ENCODE measurements at regions not wholly inside any gene's neighbourhood (a gene's known extent, or its start where the extent isn't known, plus 50 kb on each side); places are given as distances from the start of the nearest gene placed in this dataset.

DNA sequence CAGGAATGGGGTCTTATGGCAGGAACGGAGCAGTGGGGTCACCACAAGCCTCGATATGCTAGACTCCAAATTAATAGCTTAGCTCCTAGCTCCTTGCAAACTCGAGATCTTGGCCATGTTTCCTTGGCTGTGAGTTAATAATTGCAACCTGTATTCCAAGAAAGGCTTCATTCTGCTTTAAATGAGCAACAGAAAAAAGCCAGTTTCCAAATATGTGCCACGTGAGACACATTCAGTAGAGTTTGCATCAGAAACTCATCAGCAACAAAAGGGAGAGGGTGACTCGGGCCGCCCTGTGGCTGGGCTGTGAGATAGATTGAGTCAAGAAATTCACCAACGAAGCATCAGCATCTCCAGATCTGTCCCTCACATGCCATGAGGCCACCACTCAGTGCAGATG lies 112.0 kb downstream of the NPTX2 start:
- Histone ChIP-seq H2AK5ac (ENCODE audit: insufficient read length, low read length) (no peak overlapping the region), H3K9ac (ENCODE audit: extremely low read depth, insufficient read length, low read length) (no peak overlapping the region), H3K9me3 (ENCODE audit: control insufficient read depth, low read depth, low read length) (no peaks in the 10 kb centered on the region), H4K91ac (ENCODE audit: insufficient read length, low read depth, low read length) (no peak overlapping the region), H4K20me1 (ENCODE audit: control insufficient read depth, insufficient read depth, insufficient read length) (no peaks in the 10 kb centered on the region), H3K27me3 (ENCODE audit: insufficient read depth, low read length) (no peaks in the 10 kb centered on the region), H2BK15ac (ENCODE audit: low read depth, low read length) (no peak overlapping the region), H4K8ac (replicated peaks; ENCODE audit: insufficient read length, low read depth, low read length) (no peak overlapping the region), H2BK5ac (ENCODE audit: insufficient read length, low read length) (no peak overlapping the region), H3T11ph (ENCODE audit: low read length) (no peak overlapping the region), H3K56ac (ENCODE audit: insufficient read length, low read depth, low read length) (no peak overlapping the region), H3K27ac (ENCODE audit: insufficient read length, low read depth, low read length) (no peak overlapping the region), H3K23me2 (ENCODE audit: insufficient read length, low read depth, low read length, poor library complexity, severe bottlenecking) (no peaks in the 10 kb centered on the region), H3K14ac (ENCODE audit: insufficient read depth, low read length) (no peak overlapping the region), H3K79me1 (ENCODE audit: insufficient read depth, low read depth, low read length, poor library complexity, severe bottlenecking) (no peaks in the 10 kb centered on the region), H3K4me2 (ENCODE audit: insufficient read depth, insufficient read length, low read length) (no peak overlapping the region), H3K79me2 (ENCODE audit: insufficient read depth, low read length) (no peaks in the 10 kb centered on the region), H2BK20ac (ENCODE audit: low read depth, low read length, poor library complexity, severe bottlenecking) (no peak overlapping the region), H3K4ac (ENCODE audit: low read depth, low read length) (no peak overlapping the region), H3K23ac (ENCODE audit: insufficient read length, low read depth, low read length) (no peak overlapping the region), H2AFZ (ENCODE audit: low read length) (no peak overlapping the region), H3K4me1 (ENCODE audit: insufficient read depth, low read length) (peaks cover 3% of the 10 kb centered on the region; the same call in 1 of the 2 replicates), H3K18ac (ENCODE audit: insufficient read length, low read depth, low read length) (no peak overlapping the region), H2BK120ac (ENCODE audit: low read depth, low read length, poor library complexity, severe bottlenecking) (no peak overlapping the region), H2BK12ac (ENCODE audit: insufficient read length, low read depth, low read length) (no peak overlapping the region), H4K5ac (ENCODE audit: insufficient read length, low read depth, low read length) (no peak overlapping the region)
- H3K9me3 Mint-ChIP-seq, result peaks cover 4 to 7% of the 10 kb centered on the region in 2 experiments; a peak in 4 of 5 replicates
- H3K4me1 Mint-ChIP-seq, result peaks cover 27 to 35% of the 10 kb centered on the region in 2 experiments
- H3K4me3 Mint-ChIP-seq, result no peak overlapping the region
- DNase-seq, result no peak
- no peaks in the 10 kb centered on the region; the same call in 1 of the 2 replicates for H3K27me3 Mint-ChIP-seq (ENCODE audit: low read depth)
- WGBS (ENCODE audit: extremely low coverage, insufficient read length, low lambda C conversion rate), result no CpG with 5 or more reads among the region's 7 CpGs
- peak overlapping the region in 1 of 3 experiments; percentile 39; a peak in 1 of 7 replicates for H3K27ac Mint-ChIP-seq
- TF ChIP-seq, protein P1, sequence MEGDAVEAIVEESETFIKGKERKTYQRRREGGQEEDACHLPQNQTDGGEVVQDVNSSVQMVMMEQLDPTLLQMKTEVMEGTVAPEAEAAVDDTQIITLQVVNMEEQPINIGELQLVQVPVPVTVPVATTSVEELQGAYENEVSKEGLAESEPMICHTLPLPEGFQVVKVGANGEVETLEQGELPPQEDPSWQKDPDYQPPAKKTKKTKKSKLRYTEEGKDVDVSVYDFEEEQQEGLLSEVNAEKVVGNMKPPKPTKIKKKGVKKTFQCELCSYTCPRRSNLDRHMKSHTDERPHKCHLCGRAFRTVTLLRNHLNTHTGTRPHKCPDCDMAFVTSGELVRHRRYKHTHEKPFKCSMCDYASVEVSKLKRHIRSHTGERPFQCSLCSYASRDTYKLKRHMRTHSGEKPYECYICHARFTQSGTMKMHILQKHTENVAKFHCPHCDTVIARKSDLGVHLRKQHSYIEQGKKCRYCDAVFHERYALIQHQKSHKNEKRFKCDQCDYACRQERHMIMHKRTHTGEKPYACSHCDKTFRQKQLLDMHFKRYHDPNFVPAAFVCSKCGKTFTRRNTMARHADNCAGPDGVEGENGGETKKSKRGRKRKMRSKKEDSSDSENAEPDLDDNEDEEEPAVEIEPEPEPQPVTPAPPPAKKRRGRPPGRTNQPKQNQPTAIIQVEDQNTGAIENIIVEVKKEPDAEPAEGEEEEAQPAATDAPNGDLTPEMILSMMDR (conservative IDR thresholded peaks at IDR 0.05), result no peak
- H3K36me3 Mint-ChIP-seq (ENCODE audit: insufficient read depth in 1 of 3, low read depth in 3 of 3), result peaks cover 4 to 10% (median 4%) of the 10 kb centered on the region in 3 experiments; a peak in 3 of 7 replicates

Data from H9 (cell line).